Right atrium auricular region (tissue), 2 donors: ENCODE measurements at regions not wholly inside any gene's neighbourhood (a gene's known extent, or its start where the extent isn't known, plus 50 kb on each side); places are given as distances from the start of the nearest gene placed in this dataset.
A peak's percentile ranks its signal among the peaks of the same experiment; 100 is the strongest.

ENCODE experiments used
- DNase-seq: peaks from one replicate; pipeline ENCODE4 v3.0.0-alpha.2; 2019; ENCODE audit warnings: low spot score
- H3K27ac ChIP-seq, 2 donors: fragments of 200-600 bp; sonication (generic); 1 replicate in 1 of 2; 2 replicates in 1 of 2; pipeline ENCODE4 v1.5.1; 2016 to 2019
- H3K27me3 ChIP-seq, 2 donors: fragments of 200-600 bp; sonication (generic); one replicate each; pipeline versions ENCODE4 v1.5.1 to v1.6.0; 2017 to 2019
- H3K36me3 ChIP-seq: fragments of 200-600 bp; sonication (generic); one replicate; pipeline ENCODE4 v1.5.1; 2016
- H3K4me1 ChIP-seq, 2 donors: fragments of 200-600 bp; sonication (generic); one replicate each; pipeline versions ENCODE4 v1.5.1 to v1.6.0; 2017 to 2019
- H3K4me3 ChIP-seq, 2 donors: fragments of 200-600 bp; sonication (generic); 1 replicate in 1 of 2; 2 replicates in 1 of 2; pipeline ENCODE4 v1.5.1; 2017 to 2019; ENCODE audit warnings: mild to moderate bottlenecking in 1 of 2, moderate library complexity in 1 of 2
- H3K9me3 ChIP-seq, 2 donors: fragments of 200-600 bp; sonication (generic); one replicate each; pipeline ENCODE4 v1.5.1; 2019
- CTCF ChIP-seq, 2 donors: fragments of 200-600 bp; sonication (generic); IDR thresholded peaks; one replicate each; pipeline ENCODE4 v1.5.1; 2019; ENCODE audit warnings: antibody characterized with exemption in 2 of 2

- peak overlapping the region; percentile 22 to 35 for H3K4me3 ChIP-seq
- H3K4me1 ChIP-seq = no peaks in the 10 kb centered on the region
- TF ChIP-seq CTCF (IDR thresholded peaks at IDR 0.05) = no peak
- H3K36me3 ChIP-seq = no peaks in the 10 kb centered on the region
- H3K27me3 ChIP-seq = no peaks in the 10 kb centered on the region
- H3K27ac ChIP-seq = no peak overlapping the region
- no peaks in the 10 kb centered on the region for H3K9me3 ChIP-seq
- DNase-seq = no peak
These were observed 124.2 kb upstream of the SATB2 start for GRCh38 chr2:199581935-199582360.

- Histone ChIP-seq H3K27ac (no peak overlapping the region), H3K9me3 (no peaks in the 10 kb centered on the region), H3K27me3 (no peaks in the 10 kb centered on the region), H3K4me1 (no peaks in the 10 kb centered on the region), H3K4me3 (peak overlapping the region; percentile 22 to 35), H3K36me3 (no peaks in the 10 kb centered on the region)
- DNase-seq = no peak
- TF ChIP-seq CTCF (IDR thresholded peaks at IDR 0.05) = no peak
These were observed 123.7 kb upstream of the SATB2 start for GRCh38 chr2:199581408-199581807.

GRCh38 chr2:199575416-199575815 is 117.7 kb upstream of the SATB2 start:
- Histone ChIP-seq H3K4me1 (no peaks in the 10 kb centered on the region), H3K9me3 (no peaks in the 10 kb centered on the region), H3K27me3 (no peaks in the 10 kb centered on the region), H3K36me3 (no peaks in the 10 kb centered on the region), H3K27ac (no peak overlapping the region), H3K4me3 (no peak overlapping the region)
- no peak for DNase-seq
- no peak for TF ChIP-seq CTCF (IDR thresholded peaks at IDR 0.05)

GRCh38 chr2:199572571-199572970 is 114.8 kb upstream of the SATB2 start:
- no peaks in the 10 kb centered on the region for H3K36me3 ChIP-seq
- H3K4me1 ChIP-seq = no peaks in the 10 kb centered on the region

GRCh38 chr2:199570934-199571333 is 113.2 kb upstream of the SATB2 start:
- Histone ChIP-seq H3K36me3 (no peaks in the 10 kb centered on the region), H3K4me1 (no peaks in the 10 kb centered on the region), H3K27ac (no peak overlapping the region), H3K4me3 (no peak overlapping the region), H3K9me3 (no peaks in the 10 kb centered on the region), H3K27me3 (no peaks in the 10 kb centered on the region)
- DNase-seq = no peak
- no peak for TF ChIP-seq CTCF (IDR thresholded peaks at IDR 0.05)

More at GRCh38 chr2:199572571-199572970, 114.8 kb upstream of the SATB2 start:
- no peaks in the 10 kb centered on the region for H3K9me3 ChIP-seq
- no peaks in the 10 kb centered on the region for H3K27me3 ChIP-seq
- H3K4me3 ChIP-seq = no peak overlapping the region
- no peak for TF ChIP-seq CTCF (IDR thresholded peaks at IDR 0.05)
- no peak overlapping the region for H3K27ac ChIP-seq
- no peak for DNase-seq

GRCh38 chr2:199569336-199569735 is 111.6 kb upstream of the SATB2 start:
- Histone ChIP-seq H3K4me1 (no peaks in the 10 kb centered on the region), H3K27ac (no peak overlapping the region), H3K9me3 (no peaks in the 10 kb centered on the region), H3K27me3 (no peaks in the 10 kb centered on the region), H3K4me3 (no peak overlapping the region), H3K36me3 (no peaks in the 10 kb centered on the region)
- DNase-seq = no peak
- no peak for TF ChIP-seq CTCF (IDR thresholded peaks at IDR 0.05)
